Muscle of leg (tissue), 3 donors: ENCODE measurements at regions not wholly inside any gene's neighbourhood (a gene's known extent, or its start where the extent isn't known, plus 50 kb on each side); places are given as distances from the start of the nearest gene placed in this dataset.
"Not testable (repeated sequence)": the region's sequence is repeated elsewhere in the genome, so short reads cannot be mapped to it uniquely, and the experiment has no call there.

Experiments
- DNase-seq: peaks from one replicate; pipeline ENCODE4 v3.0.0; 2013
- H3K27ac ChIP-seq: one replicate; pipeline ENCODE4 v1.5.1; 2013; ENCODE audit warnings: mild to moderate bottlenecking, low read length, control low read depth
- H3K27me3 ChIP-seq: one replicate; pipeline ENCODE4 v1.6.1; 2013; ENCODE audit warnings: low read length; ENCODE audit not compliant: control insufficient read depth, insufficient read depth
- H3K36me3 ChIP-seq: one replicate; pipeline ENCODE4 v1.6.1; 2013; ENCODE audit warnings: low read length; ENCODE audit not compliant: control insufficient read depth, insufficient read depth
- H3K4me1 ChIP-seq: one replicate; pipeline ENCODE4 v1.6.1; 2013; ENCODE audit warnings: low read length; ENCODE audit not compliant: control insufficient read depth, insufficient read depth
- H3K4me3 ChIP-seq: one replicate; pipeline ENCODE4 v1.5.1; 2013; ENCODE audit warnings: low read length, control low read depth
- H3K9me3 ChIP-seq: replicated peaks from 2 replicates; pipeline ENCODE4 v1.6.1; 2013; ENCODE audit warnings: low read depth, low read length; ENCODE audit not compliant: control insufficient read depth
- WGBS: methylation state at CpG from one replicate; pipeline ENCODE4 v1.1.5; 2013; ENCODE audit warnings: missing lambda C conversion rate; ENCODE audit not compliant: insufficient coverage; 5-methylcytosine and 5-hydroxymethylcytosine counted together

DNA sequence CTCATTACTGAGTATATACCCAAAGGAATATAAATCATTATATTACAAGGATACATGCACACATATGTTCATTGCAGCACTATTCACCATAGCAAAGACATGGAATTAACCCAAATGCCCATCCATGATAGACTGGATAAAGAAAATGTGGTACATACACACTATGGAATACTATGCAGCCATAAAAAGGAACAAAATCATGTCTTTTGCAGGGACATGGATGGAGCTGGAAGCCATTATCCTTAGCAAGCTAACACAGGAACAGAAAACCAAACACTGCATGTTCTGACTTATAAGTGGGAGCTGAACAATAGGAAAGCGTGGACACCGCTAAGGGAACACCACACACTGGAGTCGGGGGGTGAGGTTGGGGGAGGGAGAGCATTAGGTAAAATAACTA lies 236.7 kb upstream of the NFIA start:
- H3K9me3 ChIP-seq: peaks cover 18% of the 10 kb centered on the region
- H3K27me3 ChIP-seq: not testable (repeated sequence)
- WGBS: 94% methylated on average over 3 of the region's 3 CpGs

DNA sequence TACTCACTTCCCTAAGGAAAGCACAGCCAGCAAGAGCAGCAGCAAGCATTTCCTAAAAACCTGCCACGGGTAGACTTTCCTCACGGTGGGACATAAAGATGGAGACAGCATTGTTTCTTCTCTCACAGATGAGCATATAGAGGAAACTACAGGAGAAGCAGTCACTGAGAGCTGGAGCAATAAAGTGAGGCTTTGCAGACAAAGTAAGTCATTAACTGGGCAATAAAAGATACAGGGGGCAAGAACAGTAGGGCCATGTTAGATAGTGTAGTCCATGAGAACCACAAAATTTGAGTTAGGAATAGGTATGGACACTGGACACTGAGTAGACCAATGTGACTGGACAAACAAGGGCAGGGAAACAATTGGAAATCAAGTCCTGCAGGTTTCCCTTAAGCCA lies 240.1 kb upstream of the NFIA start:
- WGBS: 100% methylated on average over 1 of the region's 2 CpGs
- Histone ChIP-seq H3K4me3 (no peak overlapping the region), H3K27ac (no peak overlapping the region), H3K9me3 (peaks cover 3% of the 10 kb centered on the region), H3K4me1 (no peaks in the 10 kb centered on the region), H3K27me3 (no peaks in the 10 kb centered on the region), H3K36me3 (no peaks in the 10 kb centered on the region)
- DNase-seq: no peak

More for the DNA sequence above, 236.7 kb upstream of the NFIA start:
- not testable (repeated sequence) for H3K4me1 ChIP-seq, H3K27ac ChIP-seq, H3K36me3 ChIP-seq, DNase-seq, H3K4me3 ChIP-seq

DNA sequence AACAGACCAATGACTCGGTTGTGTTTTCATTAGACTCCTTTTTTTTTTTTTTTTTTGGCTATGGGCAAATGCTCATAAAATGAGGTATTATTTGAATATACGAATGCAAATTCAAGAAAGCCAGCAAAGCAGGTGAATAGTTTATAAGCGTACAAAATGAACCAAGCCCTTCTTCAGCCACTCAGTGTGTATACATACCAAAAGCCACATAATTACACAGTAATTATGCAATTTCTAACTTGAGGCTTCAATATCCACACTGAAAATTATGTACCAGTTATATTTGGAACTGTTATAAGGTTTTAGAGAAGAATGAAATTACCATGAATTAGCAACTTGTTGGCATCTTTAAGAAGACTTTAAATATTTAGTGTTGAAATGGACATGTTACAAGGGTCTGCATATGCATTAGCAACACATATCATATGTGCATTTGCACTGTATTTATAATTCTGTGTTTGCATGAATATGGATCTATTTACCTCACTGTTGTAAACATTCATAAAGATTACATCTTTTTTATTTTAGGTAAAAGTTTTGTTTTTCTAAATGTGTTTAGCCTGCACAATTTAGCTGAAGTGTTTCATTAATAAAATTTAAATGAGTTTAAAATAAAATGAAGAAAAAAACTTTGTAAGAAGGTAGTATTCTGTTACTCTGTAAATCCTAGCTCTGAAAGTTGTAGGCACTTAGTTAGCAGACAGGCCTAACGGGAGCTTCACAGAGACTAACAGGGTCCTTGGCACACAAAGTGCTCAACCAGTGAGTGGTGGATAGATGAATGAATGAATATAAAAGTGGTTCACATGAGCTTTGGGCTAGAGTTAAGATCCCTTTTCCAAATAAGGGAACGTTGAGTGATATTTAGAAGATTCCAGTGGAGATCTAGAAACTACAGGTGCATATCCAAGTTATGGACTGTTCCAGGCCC lies 241.0 kb upstream of the NFIA start:
- peaks cover 3% of the 10 kb centered on the region for H3K9me3 ChIP-seq
- no peaks in the 10 kb centered on the region for H3K36me3 ChIP-seq
- H3K27me3 ChIP-seq: no peaks in the 10 kb centered on the region
- no peak for DNase-seq
- 80% methylated on average over 1 of the region's 5 CpGs for WGBS
- H3K4me3 ChIP-seq: no peak overlapping the region
- H3K4me1 ChIP-seq: no peaks in the 10 kb centered on the region
- H3K27ac ChIP-seq: no peak overlapping the region

DNA sequence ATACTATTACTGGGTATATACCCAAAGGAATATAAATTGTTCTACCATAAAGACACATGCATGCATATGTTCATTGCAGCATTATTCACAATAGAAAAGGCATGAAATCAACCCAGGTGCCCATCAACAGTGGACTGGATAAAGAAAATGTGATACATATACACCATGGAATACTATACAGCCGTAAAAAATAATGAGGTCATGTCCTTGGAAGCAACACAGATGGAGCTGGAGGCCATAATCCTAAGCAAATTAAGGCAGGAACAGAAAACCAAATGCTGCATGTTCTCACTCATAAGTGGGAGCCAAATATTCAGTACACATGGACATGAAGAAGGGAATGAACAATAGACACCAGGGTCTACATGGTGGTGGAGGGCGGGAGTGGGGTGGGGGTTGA lies 241.9 kb upstream of the NFIA start:
- no CpG with 5 or more reads among the region's 2 CpGs for WGBS
- not testable (repeated sequence) for H3K4me3 ChIP-seq, H3K27ac ChIP-seq, H3K4me1 ChIP-seq, H3K27me3 ChIP-seq, DNase-seq, H3K9me3 ChIP-seq, H3K36me3 ChIP-seq

DNA sequence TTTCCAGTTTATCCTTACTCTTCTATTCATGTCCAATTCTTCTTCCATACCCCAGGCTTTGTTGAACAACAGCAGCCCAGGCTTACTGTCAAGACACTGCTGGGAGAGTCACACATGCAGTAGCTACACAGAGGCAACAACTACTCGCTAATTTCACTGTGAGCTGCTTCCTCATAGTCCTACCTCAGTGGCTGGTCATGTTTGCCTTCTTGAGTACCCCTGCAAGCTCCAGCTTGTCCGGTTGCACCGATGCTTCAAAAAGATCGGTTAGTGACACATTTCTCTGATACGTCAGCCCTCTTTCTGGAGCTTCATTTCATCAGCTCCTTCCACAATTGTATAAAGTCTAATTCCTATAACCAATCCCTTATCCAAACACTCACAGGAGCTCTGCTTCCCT lies 246.7 kb upstream of the NFIA start:
- no peak for DNase-seq
- H3K27ac ChIP-seq: no peak overlapping the region
- no peak overlapping the region for H3K4me3 ChIP-seq
- no peaks in the 10 kb centered on the region for H3K9me3 ChIP-seq
- WGBS: 96% methylated on average over 5 of the region's 5 CpGs
- H3K36me3 ChIP-seq: no peaks in the 10 kb centered on the region
- H3K4me1 ChIP-seq: peaks cover 2% of the 10 kb centered on the region
- H3K27me3 ChIP-seq: no peaks in the 10 kb centered on the region

DNA sequence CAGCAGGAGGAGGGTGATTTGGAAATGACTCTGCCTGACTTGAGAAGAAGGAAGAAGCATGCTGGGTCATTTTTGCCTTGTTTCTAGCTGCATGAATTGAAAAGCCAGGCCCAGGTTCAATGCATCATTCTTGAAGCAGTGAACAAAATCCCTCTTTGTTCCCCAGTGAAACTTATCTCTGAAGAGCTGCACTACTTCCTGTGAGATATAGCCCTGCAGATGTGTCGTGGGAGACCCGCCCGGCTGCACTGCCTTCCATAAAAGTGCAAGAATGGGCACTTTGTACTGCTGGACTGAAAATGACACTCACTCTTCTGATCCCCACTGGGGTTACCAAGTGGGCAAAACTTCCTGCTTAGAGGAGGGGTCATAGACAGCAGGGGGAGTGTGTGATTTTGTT lies 249.2 kb upstream of the NFIA start:
- H3K27me3 ChIP-seq: no peaks in the 10 kb centered on the region
- no peaks in the 10 kb centered on the region for H3K9me3 ChIP-seq
- 71% methylated on average over 3 of the region's 3 CpGs for WGBS
- no peak overlapping the region for H3K4me3 ChIP-seq
- no peaks in the 10 kb centered on the region for H3K36me3 ChIP-seq
- peaks cover 2% of the 10 kb centered on the region for H3K4me1 ChIP-seq
- DNase-seq: peak; percentile 19
- no peak overlapping the region for H3K27ac ChIP-seq

DNA sequence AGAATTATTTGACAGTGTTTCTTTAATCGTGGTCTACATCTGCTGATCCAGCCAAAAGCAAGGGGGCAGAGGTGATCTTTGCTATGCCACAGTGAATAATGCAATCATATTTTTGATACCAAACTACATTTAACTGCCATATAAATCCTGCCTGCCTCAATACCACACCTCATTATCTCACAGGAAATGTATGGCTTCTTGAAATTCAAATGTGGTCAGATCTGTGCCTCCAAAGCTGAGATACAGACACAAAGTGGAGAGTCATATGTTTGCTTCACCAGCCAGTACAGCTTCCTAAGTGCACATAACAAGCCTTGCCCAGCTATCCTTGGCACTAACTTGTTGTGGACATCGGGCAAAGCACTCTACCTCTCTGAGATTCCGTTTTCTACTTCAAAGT lies 250.0 kb upstream of the NFIA start:
- no peak overlapping the region for H3K4me3 ChIP-seq
- H3K27ac ChIP-seq: no peak overlapping the region
- no CpG with 5 or more reads among the region's 3 CpGs for WGBS
- H3K27me3 ChIP-seq: no peaks in the 10 kb centered on the region
- DNase-seq: no peak
- H3K9me3 ChIP-seq: no peaks in the 10 kb centered on the region
- H3K4me1 ChIP-seq: peaks cover 2% of the 10 kb centered on the region
- no peaks in the 10 kb centered on the region for H3K36me3 ChIP-seq

DNA sequence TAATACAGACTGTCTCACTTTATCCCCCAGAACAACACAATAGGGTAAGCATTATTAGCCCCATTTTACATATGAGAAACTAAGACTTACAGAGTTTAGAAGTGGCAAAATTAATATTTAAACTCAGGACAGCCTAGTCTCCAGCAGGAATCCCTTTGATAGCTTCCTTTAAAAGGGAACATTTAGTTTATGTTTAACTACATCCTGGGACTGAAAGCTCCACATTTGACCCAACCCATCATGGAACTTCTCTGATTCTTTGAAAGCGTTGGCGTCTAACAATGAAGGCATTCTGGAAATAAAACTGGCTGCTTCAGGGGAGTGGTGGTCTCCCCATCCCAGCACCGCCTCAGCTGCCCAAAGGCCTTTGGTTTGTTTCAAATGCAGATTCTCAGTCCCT lies 250.6 kb upstream of the NFIA start:
- Histone ChIP-seq H3K4me3 (no peak overlapping the region), H3K4me1 (peaks cover 2% of the 10 kb centered on the region), H3K27me3 (no peaks in the 10 kb centered on the region), H3K36me3 (no peaks in the 10 kb centered on the region), H3K9me3 (no peaks in the 10 kb centered on the region), H3K27ac (no peak overlapping the region)
- no peak for DNase-seq
- 93% methylated on average over 2 of the region's 3 CpGs for WGBS

DNA sequence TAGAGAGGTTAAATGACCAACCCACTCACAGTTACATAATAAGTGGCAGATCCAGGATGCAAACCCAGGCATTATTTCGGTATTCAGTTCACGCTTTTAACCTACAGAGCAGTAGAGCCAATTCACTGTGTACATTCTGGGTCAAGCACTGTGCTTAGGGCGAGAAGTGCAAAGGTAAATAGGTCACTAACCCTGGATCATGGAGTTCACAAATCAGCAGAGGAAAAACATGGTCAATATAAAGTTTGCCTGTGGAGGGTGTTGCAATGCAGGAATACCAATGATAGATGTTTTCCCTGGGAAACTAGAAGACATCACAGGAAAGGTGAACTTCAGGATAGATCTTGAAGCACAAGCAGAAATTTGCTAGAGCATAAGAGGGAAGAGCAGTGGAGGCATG lies 253.4 kb upstream of the NFIA start:
- 95% methylated on average over 3 of the region's 3 CpGs for WGBS
- Histone ChIP-seq H3K27ac (no peak overlapping the region), H3K9me3 (no peaks in the 10 kb centered on the region), H3K27me3 (no peaks in the 10 kb centered on the region), H3K4me1 (peaks cover 2% of the 10 kb centered on the region), H3K36me3 (no peaks in the 10 kb centered on the region), H3K4me3 (no peak overlapping the region)
- DNase-seq: no peak

DNA sequence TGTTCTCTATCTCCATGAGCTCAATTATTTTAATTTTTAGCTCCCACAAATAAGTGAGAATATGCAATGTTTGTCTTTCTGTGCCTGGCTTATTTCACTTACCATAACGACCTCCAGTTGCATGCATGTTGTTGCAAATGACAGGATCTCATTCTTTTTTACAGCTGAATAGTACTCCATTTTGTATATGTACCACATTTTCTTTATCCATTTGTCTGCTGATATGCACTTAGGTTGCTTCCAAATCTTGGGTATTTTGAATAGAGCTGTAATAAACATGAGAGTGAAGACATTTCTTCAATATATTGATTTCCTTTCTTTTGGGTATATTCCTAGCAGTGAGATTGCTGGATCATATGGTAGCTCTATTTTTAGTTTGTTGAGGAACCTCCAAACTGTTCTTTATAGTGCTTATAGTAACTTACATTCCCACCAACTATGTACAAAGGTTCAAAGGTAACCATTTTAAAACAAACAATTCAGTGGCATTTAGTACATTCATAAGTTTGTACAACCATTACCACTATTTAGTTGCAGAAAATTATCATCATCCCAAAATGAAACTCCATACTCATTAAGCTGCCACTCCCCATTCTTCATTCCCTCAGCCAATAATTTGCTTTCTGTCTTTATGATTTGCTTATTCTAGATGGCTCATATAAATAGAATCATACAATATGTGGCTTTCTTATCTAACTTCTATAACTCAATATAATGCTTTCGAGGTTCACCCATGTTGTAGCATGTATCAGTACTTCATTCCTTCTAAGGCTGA lies 255.9 kb upstream of the NFIA start:
- no peaks in the 10 kb centered on the region for H3K9me3 ChIP-seq
- no peak overlapping the region for H3K4me3 ChIP-seq
- H3K36me3 ChIP-seq: no peaks in the 10 kb centered on the region
- no peak for DNase-seq
- no CpG with 5 or more reads among the region's 2 CpGs for WGBS
- no peaks in the 10 kb centered on the region for H3K27me3 ChIP-seq
- no peaks in the 10 kb centered on the region for H3K4me1 ChIP-seq
- no peak overlapping the region for H3K27ac ChIP-seq
